Keratinocyte (primary cell): ENCODE measurements at regions not wholly inside any gene's neighbourhood (a gene's known extent, or its start where the extent isn't known, plus 50 kb on each side); places are given as distances from the start of the nearest gene placed in this dataset.

Experiments used
- DNase-seq: peaks from one replicate; pipeline ENCODE4 v3.0.0-alpha.2; 2011; ENCODE audit warnings: low read depth, missing footprints, low spot score
- FAIRE-seq: peaks from 2 replicates; lab custom pipeline; 2011; peaks lifted over from hg19 to GRCh38; lab: Jason Lieb, UNC
- H2AFZ ChIP-seq: 2 replicates; pipeline ENCODE4 v1.6.0; 2012; ENCODE audit warnings: low read length, control low read depth, inconsistent platforms; ENCODE audit not compliant: control insufficient read depth
- H3K27ac ChIP-seq: 2 replicates; pipeline ENCODE4 v1.5.1; 2011; ENCODE audit warnings: low read length; ENCODE audit not compliant: control insufficient read depth, insufficient read depth
- H3K27me3 ChIP-seq: 3 replicates; pipeline ENCODE4 v1.6.0; 2011; ENCODE audit warnings: low read length; ENCODE audit not compliant: control insufficient read depth, insufficient read depth; ENCODE audit errors: extremely low read depth
- H3K36me3 ChIP-seq, 2 experiments: 2 replicates in 1 of 2; 3 replicates in 1 of 2; pipeline ENCODE4 v1.5.1; 2011; ENCODE audit warnings: low read length in 2 of 2, mild to moderate bottlenecking in 1 of 2; ENCODE audit not compliant: control insufficient read depth in 2 of 2, insufficient read depth in 2 of 2; ENCODE audit errors: extremely low read depth in 1 of 2
- H3K4me1 ChIP-seq: 3 replicates; pipeline ENCODE4 v1.5.1; 2011; ENCODE audit warnings: low read length; ENCODE audit not compliant: control insufficient read depth, insufficient read depth; ENCODE audit errors: extremely low read depth
- H3K4me2 ChIP-seq: 3 replicates; pipeline ENCODE4 v1.6.0; 2011; ENCODE audit warnings: low read depth, low read length; ENCODE audit not compliant: control insufficient read depth, insufficient read depth; ENCODE audit errors: extremely low read depth
- H3K4me3 ChIP-seq, 3 experiments: fragments of 200-600 bp in 1 of 3; sonication (generic) in 1 of 3; 2 replicates in 2 of 3; 3 replicates in 1 of 3; pipeline ENCODE4 v1.5.1; 2011 to 2016; ENCODE audit warnings: low read length in 3 of 3, mild to moderate bottlenecking in 3 of 3, control low read depth in 2 of 3, inconsistent platforms in 1 of 3, low read depth in 1 of 3, mixed read lengths in 1 of 3, mixed run types in 1 of 3, moderate library complexity in 1 of 3; ENCODE audit not compliant: control insufficient read depth in 2 of 3, insufficient read depth in 2 of 3; ENCODE audit errors: extremely low read depth in 1 of 3
- H3K79me2 ChIP-seq: 2 replicates; pipeline ENCODE4 v1.6.0; 2012; ENCODE audit warnings: low read length; ENCODE audit not compliant: control insufficient read depth, insufficient read depth
- H3K9ac ChIP-seq: 3 replicates; pipeline ENCODE4 v1.6.0; 2011; ENCODE audit warnings: low read length; ENCODE audit not compliant: control insufficient read depth, insufficient read depth; ENCODE audit errors: extremely low read depth
- H3K9me1 ChIP-seq: 3 replicates; pipeline ENCODE4 v1.6.0; 2011; ENCODE audit warnings: low read length; ENCODE audit not compliant: control insufficient read depth, insufficient read depth; ENCODE audit errors: extremely low read depth
- H3K9me3 ChIP-seq: 2 replicates; pipeline ENCODE4 v1.5.1; 2012; ENCODE audit warnings: low read depth, low read length; ENCODE audit not compliant: control insufficient read depth
- H4K20me1 ChIP-seq: 3 replicates; pipeline ENCODE4 v1.6.0; 2011; ENCODE audit warnings: low read length; ENCODE audit not compliant: control insufficient read depth, insufficient read depth; ENCODE audit errors: extremely low read depth
- CTCF ChIP-seq, 3 experiments: IDR thresholded peaks in 1 of 3; conservative IDR thresholded peaks in 1 of 3; optimal IDR thresholded peaks in 1 of 3; 2 replicates in 2 of 3; 3 replicates in 1 of 3; pipeline versions ENCODE3 to v1.5.1; 2011; ENCODE audit warnings: low read length in 3 of 3, mild to moderate bottlenecking in 3 of 3, moderate library complexity in 2 of 3, control low read depth in 1 of 3, inconsistent platforms in 1 of 3; ENCODE audit not compliant: insufficient read depth in 2 of 3; ENCODE audit errors: extremely low read depth in 1 of 3
- EZH2 ChIP-seq: IDR thresholded peaks from one replicate; pipeline ENCODE4 v1.6.1; 2012; ENCODE audit warnings: inconsistent platforms, mild to moderate bottlenecking, low read length, moderate library complexity
- dilution Hi-C: fragments of 300-500 bp; cut with MboI; formaldehyde crosslinking; loops from one replicate; pipeline ENCODE4 v1.7.0; 2020; ENCODE audit warnings: low sequenced_read_pairs; ENCODE audit not compliant: extremely low pct_ligation_motif_present

DNA sequence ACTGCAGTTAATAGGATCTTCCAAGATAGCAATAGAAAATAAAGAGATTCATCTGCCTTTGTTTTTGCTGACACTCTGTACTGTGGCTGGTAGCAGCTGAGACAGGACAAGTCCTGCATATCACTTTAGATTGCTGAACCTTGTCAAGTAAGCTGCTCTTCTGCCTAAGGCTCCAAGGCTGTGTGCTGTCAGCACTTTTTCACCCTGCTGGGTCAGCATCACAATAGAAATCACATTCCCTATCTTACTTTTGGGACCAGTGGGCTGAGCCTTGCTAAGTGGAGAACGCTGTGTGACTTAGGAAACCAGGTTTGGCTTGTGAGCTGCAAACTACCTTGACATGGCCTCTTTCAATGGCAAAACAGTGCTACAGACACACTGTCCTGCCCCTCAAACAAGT, 263.9 kb downstream of the FRK start:
- dilution Hi-C loops: no loop called here
- H3K27me3 ChIP-seq: no peaks in the 10 kb centered on the region
- no peaks in the 10 kb centered on the region for H3K9me3 ChIP-seq
- no peaks in the 10 kb centered on the region for H3K9me1 ChIP-seq
- no peaks in the 10 kb centered on the region for H4K20me1 ChIP-seq
- H3K79me2 ChIP-seq: no peaks in the 10 kb centered on the region
- DNase-seq (no peak), FAIRE-seq (no peak)
- no peaks in the 10 kb centered on the region for H3K4me1 ChIP-seq
- TF ChIP-seq CTCF (optimal IDR thresholded peaks at IDR 0.05 in 1 of 3, IDR thresholded peaks at IDR 0.05 in 1 of 3, conservative IDR thresholded peaks at IDR 0.05 in 1 of 3; ENCODE audit: extremely low read depth in 1 of 3, insufficient read depth in 2 of 3, low read length in 3 of 3): no peak
- TF ChIP-seq EZH2: no peak
- no peak overlapping the region for H3K4me3 ChIP-seq
- no peaks in the 10 kb centered on the region for H3K36me3 ChIP-seq
- no peak overlapping the region for H2AFZ ChIP-seq
- H3K4me2 ChIP-seq: no peak overlapping the region
- no peak overlapping the region for H3K27ac ChIP-seq
- no peak overlapping the region for H3K9ac ChIP-seq

- H3K4me2 ChIP-seq: no peak overlapping the region
- no peaks in the 10 kb centered on the region for H3K79me2 ChIP-seq
- no peak overlapping the region for H2AFZ ChIP-seq
- H3K36me3 ChIP-seq: no peaks in the 10 kb centered on the region
- H3K27me3 ChIP-seq: no peaks in the 10 kb centered on the region
- H3K9ac ChIP-seq: no peak overlapping the region
- TF ChIP-seq EZH2: no peak
- no peak overlapping the region for H3K4me3 ChIP-seq
- no peaks in the 10 kb centered on the region for H3K9me1 ChIP-seq
- H3K9me3 ChIP-seq: no peaks in the 10 kb centered on the region
- H3K4me1 ChIP-seq: no peaks in the 10 kb centered on the region
- H3K27ac ChIP-seq: no peak overlapping the region
- DNase-seq: no peak
- FAIRE-seq: no peak
- dilution Hi-C loops: no loop called here
- H4K20me1 ChIP-seq: no peaks in the 10 kb centered on the region
Observed at GRCh38 chr6:115796061-115796460, 264.6 kb downstream of the FRK start.

DNA sequence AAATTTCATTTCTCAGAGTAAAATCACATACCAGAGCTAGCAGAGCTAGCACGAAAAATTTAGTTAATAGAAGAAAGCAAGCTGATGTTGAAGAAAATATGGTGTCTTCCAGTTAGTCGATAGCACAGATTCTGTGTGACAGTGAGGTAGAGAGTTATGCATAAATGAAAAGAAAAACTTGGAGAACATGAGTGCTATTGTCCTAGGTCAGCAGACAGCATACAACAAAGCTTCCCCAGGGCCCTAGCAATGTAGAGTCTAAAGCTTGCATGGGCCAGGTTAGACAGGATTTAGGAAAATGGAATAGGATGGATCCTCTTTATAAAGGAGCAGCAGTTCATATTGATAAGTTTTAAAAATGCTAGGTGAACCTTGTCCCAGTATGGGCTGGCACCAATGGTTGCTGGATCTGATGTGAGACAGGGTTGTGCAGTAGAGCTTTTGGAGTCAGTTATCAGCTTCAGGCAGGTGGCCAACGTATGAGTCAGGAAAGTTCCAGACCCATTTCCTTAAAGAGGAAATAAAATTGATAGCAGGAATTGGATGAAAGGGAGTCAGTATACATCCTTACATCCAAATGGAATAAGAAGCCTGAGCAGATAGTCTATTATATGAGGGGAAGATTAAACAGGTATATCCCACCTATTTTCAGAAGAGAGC, 277.2 kb downstream of the FRK start:
- no peaks in the 10 kb centered on the region for H3K27me3 ChIP-seq
- dilution Hi-C loops: no loop called here
- H3K9me3 ChIP-seq: no peaks in the 10 kb centered on the region
- TF ChIP-seq CTCF (optimal IDR thresholded peaks at IDR 0.05 in 1 of 3, IDR thresholded peaks at IDR 0.05 in 1 of 3, conservative IDR thresholded peaks at IDR 0.05 in 1 of 3; ENCODE audit: extremely low read depth in 1 of 3, insufficient read depth in 2 of 3, low read length in 3 of 3): no peak
- no peak for TF ChIP-seq EZH2
- no peak overlapping the region for H2AFZ ChIP-seq
- no peaks in the 10 kb centered on the region for H3K4me1 ChIP-seq
- H3K9me1 ChIP-seq: no peaks in the 10 kb centered on the region
- H3K4me2 ChIP-seq: no peak overlapping the region
- H3K4me3 ChIP-seq: no peak overlapping the region
- no peaks in the 10 kb centered on the region for H3K79me2 ChIP-seq
- FAIRE-seq: no peak
- H3K9ac ChIP-seq: no peak overlapping the region
- H4K20me1 ChIP-seq: no peaks in the 10 kb centered on the region
- no peak for DNase-seq
- no peak overlapping the region for H3K27ac ChIP-seq
- H3K36me3 ChIP-seq: no peaks in the 10 kb centered on the region
